Dedifferentiated amniotic fluid mesenchymal stem cell (primary cell): ENCODE measurements at regions not wholly inside any gene's neighbourhood (a gene's known extent, or its start where the extent isn't known, plus 50 kb on each side); places are given as distances from the start of the nearest gene placed in this dataset.

Experiments
- DNase-seq: peaks from one replicate; pipeline ENCODE4 v3.0.0-alpha.2; 2016; ENCODE audit errors: extremely low spot score

DNA sequence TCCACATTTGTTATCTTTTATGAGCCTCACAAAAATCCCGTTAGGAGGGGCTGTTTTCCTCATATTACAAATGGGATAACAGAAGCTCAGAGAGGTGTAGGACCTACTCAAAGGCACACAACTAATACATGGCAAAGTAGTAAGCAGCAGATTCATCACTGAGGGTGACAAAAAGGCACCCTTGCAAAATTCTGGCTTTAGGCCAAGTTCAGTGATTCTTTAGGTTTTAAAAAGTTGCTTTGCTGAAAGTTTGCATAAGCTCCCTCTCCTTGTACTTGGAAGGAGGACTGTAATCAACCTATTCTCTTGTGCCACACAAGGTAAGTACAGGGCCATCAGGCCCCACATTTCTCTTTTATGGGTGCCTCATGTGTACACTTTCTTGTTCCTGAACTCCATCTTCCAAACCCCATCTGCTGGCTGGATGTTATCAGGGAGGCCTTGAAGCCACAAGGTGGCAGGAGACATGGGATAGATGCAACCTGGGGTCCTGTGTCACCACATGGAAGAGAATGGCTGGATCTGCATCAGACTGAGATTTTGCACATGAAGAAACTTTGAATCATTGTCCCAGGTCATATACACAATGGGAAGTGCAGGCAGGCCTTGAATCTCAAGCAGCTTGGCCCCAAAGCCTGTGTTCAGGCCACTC is 311.6 kb downstream of the MSX2 start:
- no peak for DNase-seq

GRCh38 chr5:175034924-175035323 is 310.5 kb downstream of the MSX2 start:
- no peak for DNase-seq

GRCh38 chr5:175032741-175033151 is 308.4 kb downstream of the MSX2 start:
- no peak for DNase-seq

DNA sequence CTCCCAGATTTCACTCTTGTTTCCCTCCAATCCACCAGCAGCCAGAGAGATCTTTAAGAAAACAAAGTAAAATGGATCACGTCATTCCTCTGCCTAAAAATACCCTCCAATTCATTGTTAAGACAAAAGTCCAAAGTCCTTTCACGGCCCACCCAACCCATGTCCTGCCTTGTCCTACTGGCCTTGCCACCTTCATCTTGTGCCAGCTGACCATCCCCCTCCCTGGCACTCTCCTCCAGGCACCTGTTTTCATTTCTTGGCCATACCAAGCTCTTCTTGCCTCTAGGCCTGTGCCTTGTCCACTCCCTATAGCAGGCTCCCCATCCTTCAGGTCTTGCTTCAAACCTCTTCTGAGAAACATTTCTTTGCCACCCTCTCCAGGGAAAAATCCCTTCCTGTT is 307.6 kb downstream of the MSX2 start:
- no peak for DNase-seq

DNA sequence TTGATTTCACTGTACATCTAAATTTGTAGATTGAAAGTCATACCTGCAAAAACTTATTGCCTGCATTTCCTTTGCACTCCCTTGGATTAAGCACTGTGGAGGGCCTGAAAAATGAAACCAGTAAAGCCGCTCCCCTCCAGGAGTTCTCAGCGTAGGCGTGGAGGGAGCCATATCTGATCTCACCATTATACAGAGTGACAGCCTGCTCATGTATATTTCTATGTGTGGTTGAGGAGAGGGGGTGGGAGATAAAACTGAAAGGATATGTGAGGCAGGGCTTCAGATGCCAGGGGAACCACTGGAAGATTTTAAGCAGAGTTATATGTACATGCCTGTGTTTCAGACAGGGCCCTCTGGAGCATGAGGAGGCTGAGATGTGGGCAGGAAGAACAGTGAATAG is 303.0 kb downstream of the MSX2 start:
- DNase-seq = no peak

DNA sequence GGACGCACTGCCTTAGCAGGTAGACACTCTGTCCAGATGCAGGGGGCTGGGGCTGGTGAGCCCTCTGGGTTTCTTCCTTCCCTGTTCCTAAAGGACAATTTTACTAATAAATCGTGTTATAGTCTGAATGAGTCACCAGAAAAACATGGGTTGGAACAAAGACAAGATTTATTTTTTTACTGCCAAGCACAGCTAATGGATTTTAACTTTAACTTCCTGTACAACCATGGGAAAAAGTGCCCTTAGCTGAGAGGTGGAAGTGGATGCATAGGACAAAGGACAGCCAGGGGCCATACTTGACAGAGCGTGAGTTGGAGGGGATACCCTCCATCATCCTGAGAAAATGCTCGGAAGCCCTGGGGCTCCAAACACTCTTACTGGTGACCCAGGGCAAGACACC is 300.7 kb downstream of the MSX2 start:
- DNase-seq = no peak

- DNase-seq = no peak
Measured at GRCh38 chr5:175021841-175022625, 297.7 kb downstream of the MSX2 start.

DNA sequence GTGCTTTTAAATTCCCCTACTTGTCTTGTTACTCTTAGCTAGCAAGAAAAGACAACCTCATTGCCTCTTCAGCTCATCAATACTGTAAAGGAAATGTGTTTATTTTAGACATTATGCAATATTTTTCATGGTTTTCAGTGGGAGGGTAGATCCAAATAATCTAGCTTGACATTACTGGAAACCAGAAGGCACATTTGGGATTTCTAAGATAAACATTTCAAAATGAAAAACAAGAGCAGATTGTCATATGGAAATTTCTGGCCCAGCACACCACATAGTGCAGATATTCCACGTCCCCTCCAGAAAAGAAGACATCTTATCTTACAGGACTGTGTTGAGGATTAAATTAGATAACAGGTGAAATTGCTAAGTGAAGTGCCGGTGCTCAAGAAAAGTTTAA is 296.9 kb downstream of the MSX2 start:
- no peak for DNase-seq

DNA sequence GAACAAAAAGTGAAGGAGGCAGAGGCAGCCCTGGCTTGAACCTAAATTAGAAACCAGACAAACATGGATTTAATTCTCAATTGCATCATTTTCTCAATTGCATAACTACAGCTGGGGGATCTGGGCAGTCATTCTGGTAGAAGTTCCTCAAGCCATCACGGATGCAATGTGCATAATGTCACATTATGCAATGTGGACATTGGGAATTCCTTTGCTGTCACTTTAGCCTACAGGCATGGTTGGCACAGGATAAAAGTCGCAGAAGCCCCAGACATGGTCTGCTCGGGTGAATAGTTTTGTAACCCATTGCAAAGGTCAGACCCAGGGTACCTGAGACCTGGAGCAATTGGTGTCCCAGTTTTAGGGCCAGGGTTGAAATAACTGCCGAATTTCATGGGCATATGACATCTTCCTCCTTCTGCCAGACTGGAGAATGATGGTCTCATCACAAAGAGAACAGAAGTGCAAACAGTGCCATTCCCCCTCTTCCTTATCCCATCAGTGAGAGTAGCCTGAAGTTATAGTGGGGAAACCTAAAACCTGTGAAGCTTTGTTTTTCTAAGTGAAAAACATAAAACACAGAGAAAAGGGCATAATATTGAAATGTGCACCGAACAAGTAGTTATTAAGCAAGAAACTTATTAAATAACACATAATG is 290.8 kb downstream of the MSX2 start:
- DNase-seq = no peak

DNA sequence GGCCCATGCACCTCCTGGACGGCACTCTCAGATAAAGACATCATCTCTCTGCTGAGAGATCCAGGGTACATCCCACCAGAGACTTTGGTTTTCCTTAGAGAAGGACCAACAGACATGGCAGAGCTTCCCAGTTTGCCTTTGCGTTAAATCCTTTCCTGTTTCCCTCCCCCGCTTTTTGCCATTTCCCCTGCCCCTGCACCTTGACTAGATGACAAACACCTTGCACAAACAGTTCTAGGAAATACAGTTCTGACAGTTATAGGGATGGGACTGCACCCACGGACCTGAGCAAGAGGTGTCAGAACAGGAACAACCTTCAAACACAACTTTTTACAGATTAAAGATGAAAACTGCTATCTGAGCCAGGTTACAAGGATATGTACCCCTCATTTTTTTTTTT is 288.9 kb downstream of the MSX2 start:
- DNase-seq = no peak

GRCh38 chr5:175012267-175012666 is 287.9 kb downstream of the MSX2 start:
- no peak for DNase-seq

DNA sequence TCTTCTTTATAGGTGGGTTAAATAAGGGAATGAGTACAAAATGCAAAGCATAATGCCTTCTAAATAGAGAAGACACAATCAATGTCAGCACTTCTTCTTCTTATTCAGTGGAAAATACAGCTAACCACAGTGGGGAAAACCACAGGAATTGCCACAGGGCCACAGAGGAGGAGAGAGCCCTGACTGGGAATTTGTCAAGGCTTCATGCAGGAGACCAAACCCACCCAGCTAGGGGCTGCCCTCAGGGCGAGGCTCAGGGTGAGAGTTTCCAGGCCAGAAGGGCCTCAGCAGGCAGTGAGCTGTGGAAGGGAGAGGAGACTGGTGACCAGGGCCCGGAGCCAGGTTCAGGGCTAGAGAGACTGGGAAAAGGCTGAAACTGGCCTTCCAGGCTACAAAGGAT is 279.1 kb downstream of the MSX2 start:
- DNase-seq = no peak

DNA sequence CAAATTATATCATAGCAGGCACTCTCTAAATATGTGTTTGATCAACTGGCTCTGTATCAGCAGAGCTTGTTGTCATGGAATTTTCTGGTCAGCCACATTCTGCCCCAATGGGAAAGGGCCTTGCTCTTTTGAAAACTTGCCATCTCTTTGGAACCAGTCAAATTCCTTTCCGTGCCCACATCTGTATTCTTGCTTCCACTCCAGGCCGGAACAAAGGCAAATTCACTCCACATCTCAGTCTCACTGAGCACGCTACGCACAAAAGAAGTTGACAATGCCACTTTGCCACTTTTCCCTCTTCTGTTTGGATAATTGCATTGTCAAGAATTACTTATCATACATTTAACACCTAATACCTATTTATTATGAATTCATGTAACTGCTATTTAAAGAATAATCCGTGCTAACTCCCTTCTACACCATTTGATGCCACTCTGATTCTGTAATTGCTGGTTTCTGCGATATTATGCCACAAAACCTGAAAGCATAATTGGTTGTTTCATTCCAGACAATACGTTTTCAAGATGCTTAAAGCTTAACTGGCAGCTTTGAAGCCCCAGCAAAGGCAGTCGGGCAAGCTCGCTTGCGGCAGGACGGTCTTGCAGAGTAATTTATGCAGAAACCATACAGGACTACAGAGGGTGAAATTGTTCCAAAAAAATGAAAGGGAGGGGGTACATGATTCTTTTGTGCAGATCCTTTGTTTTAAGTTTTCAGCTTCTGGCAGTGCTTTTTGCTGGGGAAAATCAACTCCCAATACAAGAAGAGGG is 277.7 kb downstream of the MSX2 start:
- no peak for DNase-seq

DNA sequence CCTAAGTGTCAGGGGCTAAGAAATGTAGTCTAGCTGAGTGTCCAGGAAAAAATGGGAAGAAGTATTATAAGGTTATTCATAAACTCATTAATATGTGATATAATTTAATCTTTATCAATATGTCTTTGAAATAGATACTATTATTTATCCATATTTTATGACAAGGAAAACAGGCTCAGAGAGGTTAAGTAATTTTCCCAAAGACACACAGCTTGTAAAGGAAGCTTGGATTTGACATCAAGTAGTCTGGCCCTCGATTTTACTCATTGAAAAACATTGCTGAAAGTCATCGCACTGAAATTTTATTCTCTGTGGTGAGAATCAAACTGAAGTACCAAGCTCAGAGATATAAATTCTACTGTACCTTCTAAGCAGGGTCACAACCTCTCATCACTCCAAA is 276.9 kb downstream of the MSX2 start:
- DNase-seq = no peak

DNA sequence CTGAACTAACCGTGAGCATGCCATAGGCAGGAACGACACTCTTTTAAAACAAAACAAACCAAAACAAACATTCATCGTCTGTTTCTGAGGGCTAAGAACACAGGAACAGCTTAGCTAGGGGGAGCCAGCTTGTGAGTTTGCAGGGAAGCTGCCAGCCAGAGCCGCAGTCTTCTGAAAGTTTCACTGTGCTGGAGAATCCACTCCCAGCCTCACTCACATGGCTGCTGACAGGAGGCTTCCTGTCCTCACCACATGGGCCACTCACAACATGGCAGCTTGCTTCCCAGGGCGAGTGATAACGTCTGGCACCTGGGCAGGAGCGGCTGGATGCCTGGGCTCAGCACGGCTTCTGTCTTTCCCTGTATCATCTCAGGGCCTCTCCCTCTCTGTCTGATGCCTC is 275.2 kb downstream of the MSX2 start:
- DNase-seq = no peak

DNA sequence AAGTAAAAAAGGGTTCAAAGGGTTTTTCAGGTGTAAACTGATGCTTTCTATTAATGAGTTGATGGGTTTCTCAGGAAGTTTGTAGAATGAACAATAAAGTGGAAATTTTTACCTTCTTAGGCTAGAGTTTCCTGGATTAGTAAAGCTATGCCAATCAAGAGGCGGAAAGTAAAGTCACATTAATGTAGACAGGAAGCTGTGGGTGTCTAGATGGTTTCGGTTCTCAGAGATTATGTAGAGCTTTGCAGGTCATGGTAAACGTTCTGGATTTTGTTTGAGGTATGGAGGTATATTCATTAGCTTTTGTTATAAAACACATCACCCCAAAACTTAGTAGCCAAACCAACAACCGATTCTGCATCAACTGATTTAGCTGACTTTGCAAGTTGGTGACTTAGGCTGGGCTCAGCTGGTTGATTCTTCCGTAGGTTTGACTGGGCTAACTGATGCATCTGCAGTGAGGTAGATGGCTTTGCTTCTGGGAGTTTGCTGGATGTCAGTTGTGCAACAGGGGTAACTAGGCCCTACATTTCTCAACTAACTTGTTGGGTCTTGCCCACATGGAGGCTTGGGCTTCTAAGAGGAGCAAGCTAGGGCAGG is 273.8 kb downstream of the MSX2 start:
- no peak for DNase-seq

DNA sequence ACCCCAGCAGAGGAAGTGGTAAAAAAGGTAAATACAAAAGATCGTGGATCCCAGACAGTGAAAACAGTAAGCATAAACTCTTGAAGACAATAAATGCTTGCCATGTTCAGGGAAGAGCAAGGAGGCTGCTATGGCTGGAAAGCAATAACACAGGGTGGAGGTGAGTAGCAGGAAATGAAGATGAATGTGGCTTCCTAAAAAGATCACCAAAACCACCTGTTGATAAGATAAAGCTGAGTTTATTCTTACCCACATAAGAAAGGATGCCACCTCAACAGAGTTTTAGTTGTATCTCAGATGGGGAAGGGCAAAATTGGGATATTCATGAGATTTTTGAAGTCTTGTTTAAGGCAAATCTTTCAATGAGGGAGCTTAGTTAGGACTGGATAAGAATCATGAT is 273.3 kb downstream of the MSX2 start:
- DNase-seq = no peak

GRCh38 chr5:174996941-174997340 is 272.6 kb downstream of the MSX2 start:
- no peak for DNase-seq

- no peak for DNase-seq
Measured at GRCh38 chr5:174995827-174996226, 271.4 kb downstream of the MSX2 start.

- DNase-seq = no peak
Measured at GRCh38 chr5:174991847-174992246, 267.5 kb downstream of the MSX2 start.

GRCh38 chr5:174990909-174991308 is 266.5 kb downstream of the MSX2 start:
- no peak for DNase-seq

DNA sequence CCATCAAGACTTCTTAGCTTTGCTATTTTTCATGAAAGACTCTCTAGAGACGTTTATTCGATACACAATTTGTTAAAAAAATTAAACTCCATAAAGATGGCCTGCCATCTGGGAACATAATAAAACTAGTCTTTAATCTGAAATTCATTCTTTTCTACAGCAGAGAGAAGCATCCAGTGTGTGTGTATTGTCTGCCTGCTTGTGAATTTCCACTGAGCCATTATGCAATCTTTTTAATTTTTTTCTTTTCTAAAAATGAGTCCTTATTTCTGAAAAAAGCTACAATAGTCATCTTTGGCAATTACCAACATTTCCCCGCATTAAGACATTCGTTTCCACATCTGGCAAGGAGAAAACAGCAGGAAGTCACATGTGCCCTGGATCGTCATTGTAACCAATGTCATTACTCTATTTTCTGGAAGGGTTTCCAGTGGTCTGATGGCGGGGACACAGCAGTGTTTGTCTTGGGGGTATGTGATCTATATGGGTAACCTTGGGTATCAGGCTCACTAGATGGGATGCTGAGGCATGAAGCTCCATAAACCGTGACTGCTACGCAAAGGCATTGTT is 263.1 kb downstream of the MSX2 start:
- no peak for DNase-seq
